Peyer's patch (tissue), 4 donors: ENCODE measurements at regions not wholly inside any gene's neighbourhood (a gene's known extent, or its start where the extent isn't known, plus 50 kb on each side); places are given as distances from the start of the nearest gene placed in this dataset.

Experiments
- DNase-seq, 3 donors: peaks; one replicate each; pipeline ENCODE4 v3.0.0-alpha.2; 2017 to 2019
- H3K27ac ChIP-seq, 4 donors: fragments of 200-600 bp; sonication (generic); one replicate each; pipeline ENCODE4 v1.5.1; 2016 to 2019
- H3K27me3 ChIP-seq, 2 donors: fragments of 200-600 bp; sonication (generic); one replicate each; pipeline ENCODE4 v1.5.1; 2019
- H3K36me3 ChIP-seq, 3 donors: fragments of 200-600 bp; sonication (generic); one replicate each; pipeline ENCODE4 v1.5.1; 2016 to 2019
- H3K4me1 ChIP-seq, 4 donors: fragments of 200-600 bp; sonication (generic); one replicate each; pipeline ENCODE4 v1.5.1; 2016 to 2019
- H3K4me3 ChIP-seq, 4 donors: fragments of 200-600 bp; sonication (generic); 1 replicate in 3 of 4; 2 replicates in 1 of 4; pipeline ENCODE4 v1.5.1; 2016 to 2019; ENCODE audit warnings: mild to moderate bottlenecking in 1 of 4
- H3K9me3 ChIP-seq, 4 donors: fragments of 200-600 bp; sonication (generic); one replicate each; pipeline ENCODE4 v1.5.1; 2016 to 2019; ENCODE audit warnings: mild to moderate bottlenecking in 1 of 4
- POLR2A ChIP-seq, 2 donors: fragments of 450-650 bp; IDR thresholded peaks; one replicate each; pipeline ENCODE4 v1.5.1; 2017; ENCODE audit warnings: antibody characterized with exemption in 2 of 2, mild to moderate bottlenecking in 2 of 2, moderate library complexity in 2 of 2
- TF ChIP-seq, protein P1 (sequence below), 6 experiments: fragments of 450-650 bp in 4 of 6; fragments of 200-600 bp in 2 of 6; sonication (generic) in 1 of 6; IDR thresholded peaks; one replicate each; pipeline ENCODE4 v1.5.1; 2017 to 2019; ENCODE audit warnings: antibody characterized with exemption in 6 of 6, mild to moderate bottlenecking in 3 of 6, moderate library complexity in 1 of 6

DNA sequence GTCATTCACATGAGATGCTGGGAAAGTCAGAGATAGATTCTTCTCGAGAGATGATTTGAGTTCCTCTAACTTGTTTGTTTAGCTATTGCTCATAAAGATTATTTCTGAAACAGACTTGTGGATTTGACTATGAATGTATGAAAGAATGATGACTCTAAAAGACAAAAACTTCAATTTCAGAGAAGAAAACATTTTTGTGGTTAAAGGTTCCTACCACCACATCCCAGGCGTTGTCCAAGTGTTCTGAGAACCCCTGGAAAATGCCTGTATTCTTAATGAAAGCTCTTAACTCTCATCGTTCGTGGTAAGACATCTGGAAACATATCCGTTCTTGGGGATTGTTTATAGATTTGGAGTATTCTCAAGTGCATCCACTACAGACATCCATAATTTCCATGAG lies 228.7 kb downstream of the BARHL2 start:
- no peak overlapping the region for H3K4me3 ChIP-seq
- no peaks in the 10 kb centered on the region for H3K4me1 ChIP-seq
- H3K27me3 ChIP-seq = no peaks in the 10 kb centered on the region
- no peaks in the 10 kb centered on the region for H3K9me3 ChIP-seq
- H3K27ac ChIP-seq = no peak overlapping the region
- no peak for DNase-seq
- TF ChIP-seq POLR2A (IDR thresholded peaks at IDR 0.05) = no peak
- TF ChIP-seq, protein P1, sequence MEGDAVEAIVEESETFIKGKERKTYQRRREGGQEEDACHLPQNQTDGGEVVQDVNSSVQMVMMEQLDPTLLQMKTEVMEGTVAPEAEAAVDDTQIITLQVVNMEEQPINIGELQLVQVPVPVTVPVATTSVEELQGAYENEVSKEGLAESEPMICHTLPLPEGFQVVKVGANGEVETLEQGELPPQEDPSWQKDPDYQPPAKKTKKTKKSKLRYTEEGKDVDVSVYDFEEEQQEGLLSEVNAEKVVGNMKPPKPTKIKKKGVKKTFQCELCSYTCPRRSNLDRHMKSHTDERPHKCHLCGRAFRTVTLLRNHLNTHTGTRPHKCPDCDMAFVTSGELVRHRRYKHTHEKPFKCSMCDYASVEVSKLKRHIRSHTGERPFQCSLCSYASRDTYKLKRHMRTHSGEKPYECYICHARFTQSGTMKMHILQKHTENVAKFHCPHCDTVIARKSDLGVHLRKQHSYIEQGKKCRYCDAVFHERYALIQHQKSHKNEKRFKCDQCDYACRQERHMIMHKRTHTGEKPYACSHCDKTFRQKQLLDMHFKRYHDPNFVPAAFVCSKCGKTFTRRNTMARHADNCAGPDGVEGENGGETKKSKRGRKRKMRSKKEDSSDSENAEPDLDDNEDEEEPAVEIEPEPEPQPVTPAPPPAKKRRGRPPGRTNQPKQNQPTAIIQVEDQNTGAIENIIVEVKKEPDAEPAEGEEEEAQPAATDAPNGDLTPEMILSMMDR (IDR thresholded peaks at IDR 0.05) = no peak
- H3K36me3 ChIP-seq = no peaks in the 10 kb centered on the region

GRCh38 chr1:90486996-90487395 lies 230.1 kb downstream of the BARHL2 start:
- no peak for DNase-seq
- Histone ChIP-seq H3K9me3 (no peaks in the 10 kb centered on the region), H3K36me3 (no peaks in the 10 kb centered on the region), H3K27me3 (no peaks in the 10 kb centered on the region), H3K4me1 (no peaks in the 10 kb centered on the region), H3K4me3 (no peak overlapping the region), H3K27ac (no peak overlapping the region)
- TF ChIP-seq POLR2A (IDR thresholded peaks at IDR 0.05) = no peak
- TF ChIP-seq, protein P1 (IDR thresholded peaks at IDR 0.05) = no peak

DNA sequence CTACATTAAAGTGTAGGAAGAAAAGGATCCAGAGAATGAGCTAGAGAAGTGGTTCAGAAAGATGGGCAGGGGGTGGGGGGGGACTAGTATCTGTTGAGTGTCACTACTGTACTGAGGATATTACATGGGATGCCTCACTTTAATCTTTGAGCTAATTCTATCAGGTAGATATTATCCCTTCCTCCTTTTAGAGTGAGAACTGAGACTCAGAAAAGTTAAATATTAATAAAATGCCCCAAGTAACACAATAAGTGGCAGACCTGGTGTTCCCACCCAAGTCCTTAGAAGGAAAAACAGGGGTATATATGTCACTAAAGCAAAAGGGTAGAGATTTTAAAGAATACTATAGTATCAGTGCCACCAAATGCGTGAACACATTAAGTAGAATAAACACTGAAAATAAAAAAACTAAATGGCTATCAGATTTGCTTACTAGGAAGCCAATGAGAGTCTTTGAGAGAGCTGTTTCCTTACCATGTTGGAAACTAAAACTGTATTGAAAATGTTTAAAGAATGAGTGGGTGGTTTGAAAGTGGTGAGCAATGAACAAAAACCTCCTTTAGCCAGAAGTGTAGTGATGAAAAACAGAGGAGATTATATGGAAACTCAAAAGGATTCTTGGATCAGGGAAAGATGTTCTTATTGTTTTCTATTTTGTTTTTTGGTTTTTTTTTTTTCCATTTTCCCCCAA lies 230.8 kb downstream of the BARHL2 start:
- TF ChIP-seq POLR2A (IDR thresholded peaks at IDR 0.05) = no peak
- TF ChIP-seq, protein P1 (IDR thresholded peaks at IDR 0.05) = no peak
- Histone ChIP-seq H3K27ac (no peak overlapping the region), H3K36me3 (no peaks in the 10 kb centered on the region), H3K27me3 (no peaks in the 10 kb centered on the region), H3K9me3 (no peaks in the 10 kb centered on the region), H3K4me1 (no peaks in the 10 kb centered on the region), H3K4me3 (no peak overlapping the region)
- DNase-seq = no peak

- Histone ChIP-seq H3K27me3 (no peaks in the 10 kb centered on the region), H3K4me1 (no peaks in the 10 kb centered on the region), H3K27ac (no peak overlapping the region), H3K9me3 (no peaks in the 10 kb centered on the region), H3K4me3 (no peak overlapping the region), H3K36me3 (no peaks in the 10 kb centered on the region)
- no peak for DNase-seq
- TF ChIP-seq, protein P1 (IDR thresholded peaks at IDR 0.05) = no peak
- TF ChIP-seq POLR2A (IDR thresholded peaks at IDR 0.05) = no peak
Measured at GRCh38 chr1:90480271-90480835, 236.7 kb downstream of the BARHL2 start.

DNA sequence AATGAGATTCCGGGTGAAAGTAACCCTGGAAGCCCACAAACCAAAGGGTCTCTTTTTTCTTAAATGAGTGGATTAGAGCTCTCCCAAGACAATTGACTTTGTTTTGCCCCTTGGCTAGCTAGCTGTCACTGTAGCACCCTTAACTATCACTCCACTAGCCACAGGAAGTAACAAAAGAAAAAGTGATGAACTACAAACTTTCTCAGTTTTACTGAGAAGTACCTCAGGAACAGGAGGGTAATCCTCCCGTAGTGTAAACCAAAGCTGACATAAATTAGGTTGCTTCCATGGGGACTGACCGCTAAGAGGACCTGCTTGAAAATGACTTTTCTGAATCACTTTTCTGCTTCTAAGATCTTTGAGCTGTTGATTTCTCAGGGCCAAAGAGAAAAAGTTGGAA lies 240.1 kb downstream of the BARHL2 start:
- TF ChIP-seq, protein P1 (IDR thresholded peaks at IDR 0.05) = no peak
- no peak for TF ChIP-seq POLR2A (IDR thresholded peaks at IDR 0.05)
- Histone ChIP-seq H3K27ac (no peak overlapping the region), H3K4me3 (no peak overlapping the region), H3K9me3 (no peaks in the 10 kb centered on the region), H3K27me3 (no peaks in the 10 kb centered on the region), H3K36me3 (no peaks in the 10 kb centered on the region), H3K4me1 (no peaks in the 10 kb centered on the region)
- DNase-seq = no peak
